Glutamatergic neuron (in vitro differentiated cells): ENCODE measurements at regions not wholly inside any gene's neighbourhood (a gene's known extent, or its start where the extent isn't known, plus 50 kb on each side); places are given as distances from the start of the nearest gene placed in this dataset.
A peak's percentile ranks its signal among the peaks of the same experiment; 100 is the strongest.

Experiments used
- DNase-seq: peaks from one replicate; pipeline ENCODE4 v3.0.0; 2022
- H3K27ac Mint-ChIP-seq: one replicate; pipeline ENCODE4 v1.8.0; 2020; ENCODE audit warnings: mild to moderate bottlenecking, mixed read lengths, inconsistent platforms; ENCODE audit not compliant: unreplicated experiment
- H3K27me3 Mint-ChIP-seq: one replicate; pipeline ENCODE4 v1.8.0; 2020; ENCODE audit warnings: mild to moderate bottlenecking, moderate library complexity, mixed read lengths, inconsistent platforms; ENCODE audit not compliant: unreplicated experiment
- H3K36me3 Mint-ChIP-seq: one replicate; pipeline ENCODE4 v1.8.0; 2020; ENCODE audit warnings: mild to moderate bottlenecking, mixed read lengths, inconsistent platforms; ENCODE audit not compliant: unreplicated experiment
- H3K4me1 Mint-ChIP-seq: one replicate; pipeline ENCODE4 v1.8.0; 2020; ENCODE audit warnings: mild to moderate bottlenecking, low read depth, mixed read lengths, inconsistent platforms; ENCODE audit not compliant: unreplicated experiment
- H3K4me3 Mint-ChIP-seq: one replicate; pipeline ENCODE4 v1.8.0; 2020; ENCODE audit warnings: mild to moderate bottlenecking, mixed read lengths, inconsistent platforms; ENCODE audit not compliant: unreplicated experiment
- H3K9me3 Mint-ChIP-seq: one replicate; pipeline ENCODE4 v1.8.0; 2020; ENCODE audit warnings: mild to moderate bottlenecking, moderate library complexity, mixed read lengths, inconsistent platforms; ENCODE audit not compliant: unreplicated experiment
- TF ChIP-seq, protein P1 (sequence below): fragments of 200-600 bp; sonication (generic); IDR thresholded peaks from one replicate; pipeline ENCODE4 v1.5.0; 2021; ENCODE audit not compliant: partially characterized antibody, unreplicated experiment

DNA sequence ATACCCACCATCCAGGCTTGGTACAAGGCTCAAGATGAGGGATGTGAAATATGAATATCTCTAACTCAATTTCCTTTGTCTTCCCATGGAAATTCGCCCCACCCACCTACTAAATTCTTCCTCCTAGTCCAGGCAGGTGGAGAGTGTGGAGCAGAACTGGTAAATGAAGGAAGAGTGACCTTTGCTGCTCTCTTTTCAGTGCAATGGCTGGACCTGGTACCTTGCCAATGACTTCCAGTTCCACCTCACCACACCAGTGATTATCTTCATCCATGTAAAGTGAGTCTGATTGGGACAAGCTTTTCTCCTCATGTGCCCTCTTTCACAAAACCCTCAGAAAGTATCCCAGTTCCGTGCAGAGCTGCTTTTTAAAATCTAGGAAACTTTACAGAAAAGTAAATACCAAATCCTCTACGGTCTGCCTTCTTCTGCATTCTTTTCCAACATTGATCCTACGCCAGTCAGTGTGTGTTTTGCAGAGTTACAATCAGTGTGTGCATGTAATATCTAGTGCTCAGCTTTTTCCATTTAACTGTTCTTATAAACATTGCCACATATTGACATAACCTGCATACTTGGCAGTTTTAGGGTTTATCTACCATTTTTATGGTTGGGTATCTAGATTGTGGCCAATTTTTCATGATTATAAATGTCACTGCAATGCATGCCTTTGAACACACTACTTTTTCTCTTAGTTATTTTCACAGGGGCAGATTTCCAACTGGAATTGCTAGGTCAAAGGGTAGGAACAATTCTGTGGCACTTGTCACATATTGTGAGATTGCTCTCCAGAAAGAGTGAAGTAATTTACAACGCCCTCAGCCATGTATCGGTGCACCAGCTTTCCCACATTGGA, 86.5 kb upstream of the SEC11C start:
- H3K4me1 Mint-ChIP-seq, result peaks cover 45% of the 10 kb centered on the region
- no peaks in the 10 kb centered on the region for H3K36me3 Mint-ChIP-seq
- TF ChIP-seq, protein P1, sequence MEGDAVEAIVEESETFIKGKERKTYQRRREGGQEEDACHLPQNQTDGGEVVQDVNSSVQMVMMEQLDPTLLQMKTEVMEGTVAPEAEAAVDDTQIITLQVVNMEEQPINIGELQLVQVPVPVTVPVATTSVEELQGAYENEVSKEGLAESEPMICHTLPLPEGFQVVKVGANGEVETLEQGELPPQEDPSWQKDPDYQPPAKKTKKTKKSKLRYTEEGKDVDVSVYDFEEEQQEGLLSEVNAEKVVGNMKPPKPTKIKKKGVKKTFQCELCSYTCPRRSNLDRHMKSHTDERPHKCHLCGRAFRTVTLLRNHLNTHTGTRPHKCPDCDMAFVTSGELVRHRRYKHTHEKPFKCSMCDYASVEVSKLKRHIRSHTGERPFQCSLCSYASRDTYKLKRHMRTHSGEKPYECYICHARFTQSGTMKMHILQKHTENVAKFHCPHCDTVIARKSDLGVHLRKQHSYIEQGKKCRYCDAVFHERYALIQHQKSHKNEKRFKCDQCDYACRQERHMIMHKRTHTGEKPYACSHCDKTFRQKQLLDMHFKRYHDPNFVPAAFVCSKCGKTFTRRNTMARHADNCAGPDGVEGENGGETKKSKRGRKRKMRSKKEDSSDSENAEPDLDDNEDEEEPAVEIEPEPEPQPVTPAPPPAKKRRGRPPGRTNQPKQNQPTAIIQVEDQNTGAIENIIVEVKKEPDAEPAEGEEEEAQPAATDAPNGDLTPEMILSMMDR, result no peak
- DNase-seq, result no peak
- no peak overlapping the region for H3K27ac Mint-ChIP-seq
- H3K27me3 Mint-ChIP-seq, result peaks cover 8% of the 10 kb centered on the region
- peaks cover 5% of the 10 kb centered on the region for H3K9me3 Mint-ChIP-seq
- H3K4me3 Mint-ChIP-seq, result no peak overlapping the region

DNA sequence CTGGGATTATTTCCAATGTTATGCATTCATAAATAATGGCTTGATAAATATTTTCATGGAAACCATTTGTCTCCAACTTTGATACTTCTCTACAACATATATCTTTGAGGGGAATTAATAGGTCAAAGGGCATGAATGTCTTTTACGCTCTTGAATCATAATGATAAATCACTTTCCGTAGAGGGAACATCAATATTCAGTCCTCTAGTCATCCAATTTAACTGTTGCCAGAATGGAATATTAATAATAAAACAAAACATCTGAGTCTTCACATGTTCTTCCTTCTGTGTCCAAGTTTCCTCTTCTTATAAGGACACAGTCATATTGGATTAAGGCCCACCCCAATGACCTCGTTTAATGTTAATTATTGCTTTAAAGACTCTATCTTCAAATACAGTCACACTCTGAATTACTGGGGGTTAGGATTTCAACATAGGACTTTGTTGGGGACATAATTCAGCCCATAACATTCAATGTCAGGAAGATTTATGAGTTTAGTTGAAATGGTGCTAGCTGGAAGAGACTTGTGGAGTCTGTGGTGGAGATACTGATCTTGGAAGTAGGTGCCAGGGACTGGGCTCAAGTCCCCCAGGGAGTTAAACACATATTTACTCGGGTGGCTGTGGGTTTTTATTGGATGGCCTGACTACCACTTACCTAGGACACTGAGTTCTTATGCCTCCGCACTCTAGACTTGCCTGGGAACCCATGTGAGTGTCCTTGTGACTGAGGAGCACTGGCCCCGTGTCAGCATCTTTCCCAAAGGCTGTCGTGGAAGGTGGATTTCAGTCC, 85.0 kb upstream of the SEC11C start:
- peaks cover 3% of the 10 kb centered on the region for H3K9me3 Mint-ChIP-seq
- H3K36me3 Mint-ChIP-seq, result no peaks in the 10 kb centered on the region
- no peak overlapping the region for H3K27ac Mint-ChIP-seq
- peaks cover 2% of the 10 kb centered on the region for H3K27me3 Mint-ChIP-seq
- no peak for DNase-seq
- no peak overlapping the region for H3K4me3 Mint-ChIP-seq
- TF ChIP-seq, protein P1, result no peak
- peaks cover 31% of the 10 kb centered on the region for H3K4me1 Mint-ChIP-seq

DNA sequence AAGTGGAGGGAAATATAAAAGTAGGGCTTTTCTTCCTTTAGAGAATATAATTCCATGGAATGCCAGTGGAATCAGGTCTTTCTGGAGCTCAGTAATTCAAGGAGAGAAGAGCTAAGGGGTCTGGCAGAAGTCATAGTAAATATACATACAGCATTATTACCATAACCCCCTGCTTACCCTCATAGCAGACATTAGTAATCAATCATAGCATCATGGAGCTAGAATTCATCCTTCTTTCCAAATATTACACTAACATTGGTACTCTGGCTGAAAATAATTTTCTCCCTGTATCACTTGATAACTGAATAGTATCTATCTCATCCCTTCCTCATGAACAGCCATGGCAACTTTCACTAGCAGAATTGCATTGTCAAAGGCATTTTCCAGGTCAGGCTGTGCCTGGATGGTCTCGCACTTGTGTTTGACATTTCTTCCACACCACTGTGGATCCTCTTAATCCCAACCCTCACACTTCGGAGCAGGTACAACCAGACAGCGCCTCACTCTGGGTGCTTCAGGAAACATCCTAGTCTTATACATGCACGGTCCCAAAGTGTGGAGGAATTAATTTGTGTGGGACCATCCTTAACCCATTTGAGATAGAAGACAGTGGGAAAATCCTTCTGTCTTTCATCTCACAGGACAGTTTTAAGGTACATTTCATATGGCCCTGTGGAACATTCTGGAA, 84.2 kb upstream of the SEC11C start:
- TF ChIP-seq, protein P1, result no peak
- no peak overlapping the region for H3K4me3 Mint-ChIP-seq
- H3K27ac Mint-ChIP-seq, result no peak overlapping the region
- DNase-seq, result no peak
- H3K9me3 Mint-ChIP-seq, result no peaks in the 10 kb centered on the region
- H3K4me1 Mint-ChIP-seq, result peaks cover 27% of the 10 kb centered on the region
- H3K36me3 Mint-ChIP-seq, result no peaks in the 10 kb centered on the region
- peaks cover 6% of the 10 kb centered on the region for H3K27me3 Mint-ChIP-seq

DNA sequence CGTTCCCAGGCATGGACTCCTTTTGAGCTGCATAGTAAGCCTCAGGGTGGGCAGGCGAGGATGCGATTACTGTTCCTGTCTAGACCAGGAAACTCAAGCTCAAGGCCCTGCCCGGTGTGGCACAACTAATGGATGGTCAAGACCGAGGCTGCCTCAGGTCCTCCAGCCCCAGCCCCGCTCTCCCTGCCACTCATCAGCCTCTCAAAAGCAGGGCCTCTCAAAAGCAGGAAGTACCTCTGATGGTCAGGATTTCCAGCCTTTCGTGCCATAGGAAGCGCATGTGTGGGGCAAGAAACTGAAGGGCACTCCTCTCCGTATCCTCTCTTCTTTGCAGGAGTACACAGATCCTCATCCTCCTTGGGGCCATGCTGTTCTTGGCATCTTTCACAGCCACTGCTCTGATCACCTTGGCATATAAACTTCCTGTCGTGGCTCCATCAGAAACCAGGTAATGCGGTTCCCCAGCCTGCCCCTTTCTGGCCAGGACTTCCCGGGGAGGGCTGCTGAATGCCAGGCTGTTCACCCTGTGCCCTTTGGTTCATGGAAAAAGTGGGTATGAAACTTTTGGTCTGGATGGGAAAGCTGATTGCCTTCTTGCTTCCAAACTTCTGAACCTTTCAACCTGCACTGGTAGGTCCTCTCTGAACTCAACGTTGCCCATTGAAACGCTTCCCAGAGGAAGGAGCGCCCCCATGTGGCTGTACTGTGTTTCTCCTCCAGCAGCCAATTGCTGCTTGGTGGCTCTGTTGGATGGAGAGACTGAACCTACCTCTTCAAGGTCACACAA, 82.8 kb upstream of the SEC11C start:
- peaks cover 20% of the 10 kb centered on the region for H3K4me1 Mint-ChIP-seq
- peak; percentile 89 for DNase-seq
- no peak overlapping the region for H3K4me3 Mint-ChIP-seq
- no peak overlapping the region for H3K27ac Mint-ChIP-seq
- H3K36me3 Mint-ChIP-seq, result no peaks in the 10 kb centered on the region
- TF ChIP-seq, protein P1, result peak; percentile 89
- no peaks in the 10 kb centered on the region for H3K9me3 Mint-ChIP-seq
- H3K27me3 Mint-ChIP-seq, result peaks cover 6% of the 10 kb centered on the region
